Adipocyte (in vitro differentiated cells): ENCODE measurements at regions not wholly inside any gene's neighbourhood (a gene's known extent, or its start where the extent isn't known, plus 50 kb on each side); places are given as distances from the start of the nearest gene placed in this dataset.
A peak's percentile ranks its signal among the peaks of the same experiment; 100 is the strongest.
"Not testable (repeated sequence)": the region's sequence is repeated elsewhere in the genome, so short reads cannot be mapped to it uniquely, and the experiment has no call there.

ENCODE experiments used
- DNase-seq: peaks from one replicate; pipeline ENCODE4 v3.0.0-alpha.2; 2015; ENCODE audit warnings: low read depth
- H3K27me3 ChIP-seq: replicated peaks from 2 replicates; pipeline ENCODE4 v1.7.0; 2013; ENCODE audit warnings: mild to moderate bottlenecking, low read length, moderate library complexity; ENCODE audit not compliant: control insufficient read depth, insufficient read depth
- H3K36me3 ChIP-seq: 2 replicates; pipeline ENCODE4 v1.7.0; 2013; ENCODE audit warnings: low read length, mild to moderate bottlenecking, moderate library complexity; ENCODE audit not compliant: control insufficient read depth, insufficient read depth, severe bottlenecking
- H3K4me1 ChIP-seq: 2 replicates; pipeline ENCODE4 v1.7.0; 2013; ENCODE audit warnings: mild to moderate bottlenecking, low read length, moderate library complexity; ENCODE audit not compliant: control insufficient read depth, insufficient read depth
- H3K4me3 ChIP-seq: 2 replicates; pipeline ENCODE4 v1.7.0; 2013; ENCODE audit warnings: mild to moderate bottlenecking, low read length, moderate library complexity
- H3K9ac ChIP-seq: 2 replicates; pipeline ENCODE4 v1.7.0; 2013; ENCODE audit warnings: mild to moderate bottlenecking, low read length, moderate library complexity
- H3K9me3 ChIP-seq: 2 replicates; pipeline ENCODE4 v1.7.0; 2013; ENCODE audit warnings: mild to moderate bottlenecking, low read length, moderate library complexity; ENCODE audit not compliant: control insufficient read depth

DNA sequence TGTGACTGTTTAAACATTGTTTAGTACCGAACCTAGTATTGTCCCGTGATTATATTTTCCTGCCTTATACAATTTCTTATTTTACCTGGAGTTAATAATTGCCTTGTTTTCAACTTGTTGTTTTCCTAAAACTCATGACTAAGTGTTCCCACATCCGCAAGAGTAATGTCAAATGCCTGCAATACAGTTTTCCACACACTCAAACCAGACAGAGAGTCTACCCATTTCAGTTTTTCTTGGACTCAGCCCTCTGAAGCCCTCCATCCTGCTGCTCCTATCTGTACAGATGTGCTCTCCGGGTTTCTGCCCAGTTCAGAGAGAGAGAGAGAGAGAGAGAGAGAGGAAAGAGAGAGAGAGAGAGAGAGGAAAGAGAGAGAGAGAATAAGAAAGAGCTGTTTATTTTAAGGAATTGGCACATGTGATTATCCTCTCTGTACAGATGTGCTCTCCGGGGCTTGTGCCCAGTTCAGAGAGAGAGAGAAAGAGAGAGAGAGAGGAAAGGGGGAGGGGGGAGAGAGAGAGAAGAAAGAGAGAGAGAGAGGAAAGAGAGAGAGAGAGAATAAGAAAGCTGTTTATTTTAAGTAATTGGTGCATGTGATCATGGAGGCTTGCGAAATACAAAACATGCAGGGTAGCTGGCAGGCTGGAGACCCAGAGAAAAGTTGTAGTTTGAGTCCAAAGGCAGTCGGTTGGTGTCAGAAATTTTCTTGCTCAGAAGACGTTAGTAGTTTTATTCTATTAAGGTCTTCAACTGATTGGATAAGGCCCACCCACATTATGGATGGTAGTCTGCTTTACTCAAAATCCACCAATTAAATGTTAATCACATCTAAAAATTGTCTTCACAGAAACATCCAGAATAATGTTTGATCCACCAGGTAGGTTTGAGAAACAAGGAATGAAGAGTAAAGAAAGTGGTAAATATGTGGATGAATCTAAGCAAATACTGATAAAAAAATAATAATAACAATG lies 104.1 kb upstream of the GOLGA8J start:
- H3K27me3 ChIP-seq = peaks cover 2% of the 10 kb centered on the region
- H3K9ac ChIP-seq = no peak overlapping the region
- DNase-seq = peak; percentile 61
- no peaks in the 10 kb centered on the region for H3K36me3 ChIP-seq
- peaks cover 11% of the 10 kb centered on the region for H3K4me1 ChIP-seq
- peak overlapping the region; percentile 23 for H3K4me3 ChIP-seq
- H3K9me3 ChIP-seq = peaks cover 7% of the 10 kb centered on the region

DNA sequence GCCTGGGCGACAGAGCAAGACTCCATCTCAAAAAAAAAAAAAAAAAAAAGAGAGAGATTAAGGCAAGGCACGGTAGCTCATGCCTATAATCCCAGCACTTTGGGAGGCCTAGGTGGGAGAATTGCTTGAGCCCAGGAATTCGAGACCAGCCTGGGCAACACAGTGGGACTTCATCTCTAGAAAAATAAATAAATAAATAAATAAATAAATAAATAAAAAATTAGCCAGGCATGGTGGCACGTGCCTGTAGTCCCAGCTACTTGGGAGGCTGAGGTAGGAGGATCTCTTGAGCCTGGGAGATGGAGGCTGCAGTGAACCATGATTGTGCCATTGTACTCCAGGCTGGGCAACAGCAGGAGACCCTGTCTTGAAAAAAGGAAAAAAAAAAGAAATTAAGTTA lies 108.7 kb upstream of the GOLGA8J start:
- H3K27me3 ChIP-seq = peaks cover 36% of the 10 kb centered on the region
- H3K9me3 ChIP-seq = peaks cover 18% of the 10 kb centered on the region
- not testable (repeated sequence) for DNase-seq, H3K36me3 ChIP-seq, H3K9ac ChIP-seq, H3K4me3 ChIP-seq
- H3K4me1 ChIP-seq = peaks cover 11% of the 10 kb centered on the region

GRCh38 chr15:29972051-29972450 lies 110.7 kb upstream of the GOLGA8J start:
- Histone ChIP-seq H3K4me1 (no peaks in the 10 kb centered on the region), H3K4me3 (no peak overlapping the region), H3K9me3 (peaks cover 18% of the 10 kb centered on the region), H3K27me3 (peaks cover 49% of the 10 kb centered on the region), H3K9ac (no peak overlapping the region), H3K36me3 (no peaks in the 10 kb centered on the region)
- DNase-seq = no peak

GRCh38 chr15:29970402-29970695 lies 112.4 kb upstream of the GOLGA8J start:
- peak; percentile 7 for DNase-seq
- H3K36me3 ChIP-seq = no peaks in the 10 kb centered on the region
- peaks cover 18% of the 10 kb centered on the region for H3K9me3 ChIP-seq
- no peak overlapping the region for H3K4me3 ChIP-seq
- H3K9ac ChIP-seq = no peak overlapping the region
- peaks cover 56% of the 10 kb centered on the region for H3K27me3 ChIP-seq
- H3K4me1 ChIP-seq = no peaks in the 10 kb centered on the region

GRCh38 chr15:29969562-29970401 lies 113.0 kb upstream of the GOLGA8J start:
- H3K9me3 ChIP-seq = peaks cover 16% of the 10 kb centered on the region
- no peaks in the 10 kb centered on the region for H3K36me3 ChIP-seq
- no peaks in the 10 kb centered on the region for H3K4me1 ChIP-seq
- H3K27me3 ChIP-seq = peaks cover 58% of the 10 kb centered on the region
- no peak for DNase-seq
- no peak overlapping the region for H3K9ac ChIP-seq
- no peak overlapping the region for H3K4me3 ChIP-seq

DNA sequence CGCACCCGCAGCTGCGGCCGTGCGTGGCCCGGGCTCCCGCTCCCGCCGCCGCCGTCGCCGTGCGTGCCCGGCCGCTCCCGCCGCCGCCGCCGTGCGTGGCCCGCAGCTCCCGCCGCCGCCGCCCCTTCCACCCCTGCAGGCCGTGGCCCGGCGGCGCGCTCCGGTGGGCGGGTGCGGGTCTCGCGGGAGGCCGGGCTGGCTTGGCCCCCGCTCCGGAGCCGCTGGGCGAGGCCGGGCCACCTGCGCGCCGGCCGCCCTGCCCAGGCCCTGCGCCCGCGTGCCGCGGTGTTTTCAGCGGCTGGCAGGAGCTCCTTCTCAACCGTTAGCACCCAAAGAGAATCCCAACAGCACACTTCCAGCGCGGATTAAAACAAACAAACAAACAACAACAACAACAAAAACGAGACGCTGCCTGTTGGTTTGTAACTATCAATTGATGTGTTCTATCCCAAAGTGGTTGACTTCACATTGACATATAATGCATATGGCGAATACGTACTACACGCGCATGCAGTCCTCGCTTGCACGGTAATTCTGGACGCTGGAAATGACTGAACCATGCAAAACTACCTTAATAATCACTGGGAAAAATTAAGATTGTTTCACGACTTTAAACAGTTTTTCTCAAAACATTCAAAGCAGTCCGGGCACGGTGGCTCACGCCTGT lies 113.7 kb upstream of the GOLGA8J start:
- no peak overlapping the region for H3K4me3 ChIP-seq
- H3K36me3 ChIP-seq = no peaks in the 10 kb centered on the region
- no peaks in the 10 kb centered on the region for H3K4me1 ChIP-seq
- peaks cover 66% of the 10 kb centered on the region for H3K27me3 ChIP-seq
- H3K9me3 ChIP-seq = peaks cover 11% of the 10 kb centered on the region
- no peak for DNase-seq
- H3K9ac ChIP-seq = no peak overlapping the region

GRCh38 chr15:29968099-29968894 lies 114.5 kb upstream of the GOLGA8J start:
- no peak overlapping the region for H3K4me3 ChIP-seq
- peak; percentile 43 for DNase-seq
- peaks cover 11% of the 10 kb centered on the region for H3K9me3 ChIP-seq
- H3K36me3 ChIP-seq = no peaks in the 10 kb centered on the region
- peaks cover 69% of the 10 kb centered on the region for H3K27me3 ChIP-seq
- H3K9ac ChIP-seq = no peak overlapping the region
- no peaks in the 10 kb centered on the region for H3K4me1 ChIP-seq

GRCh38 chr15:29962407-29962806 lies 120.3 kb upstream of the GOLGA8J start:
- H3K36me3 ChIP-seq = no peaks in the 10 kb centered on the region
- no peaks in the 10 kb centered on the region for H3K9me3 ChIP-seq
- no peak for DNase-seq
- no peak overlapping the region for H3K9ac ChIP-seq
- no peaks in the 10 kb centered on the region for H3K4me1 ChIP-seq
- H3K27me3 ChIP-seq = peaks cover 53% of the 10 kb centered on the region
- H3K4me3 ChIP-seq = no peak overlapping the region

DNA sequence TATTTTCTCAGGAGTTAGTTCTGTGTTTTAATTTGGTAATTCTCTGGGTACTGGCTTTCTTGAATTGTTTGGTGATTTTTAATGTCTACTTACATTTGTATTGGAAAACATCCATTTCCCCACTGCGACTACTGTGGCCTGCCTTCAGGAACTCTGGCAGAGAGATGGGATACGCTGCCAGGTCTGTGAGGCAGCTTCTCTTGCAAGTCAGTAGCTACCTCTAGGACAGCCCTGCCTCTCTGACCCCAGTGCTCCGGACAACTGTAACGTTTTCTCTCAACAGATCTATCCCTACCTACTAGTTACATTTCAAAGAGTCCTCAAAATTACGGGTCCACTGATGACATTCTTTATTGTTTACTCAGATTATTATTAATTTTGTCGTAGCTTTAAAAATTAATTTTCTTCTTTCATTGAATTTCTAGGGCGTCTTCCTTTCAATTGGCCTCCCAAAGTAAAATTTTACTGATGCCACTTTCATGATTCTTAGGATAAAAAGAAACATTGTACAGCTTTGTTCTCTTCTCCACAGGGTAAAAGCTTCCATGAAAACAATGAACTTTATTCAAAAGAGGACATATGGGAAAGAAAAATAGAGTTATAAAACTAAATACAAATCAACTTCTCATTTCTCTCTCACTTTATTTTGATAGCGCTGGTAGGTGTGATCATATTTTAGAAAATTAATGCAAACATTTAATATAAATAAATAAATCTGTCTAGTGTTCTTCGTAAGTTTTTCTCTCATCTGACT lies 123.2 kb upstream of the GOLGA8J start:
- H3K9ac ChIP-seq = no peak overlapping the region
- H3K4me3 ChIP-seq = no peak overlapping the region
- no peaks in the 10 kb centered on the region for H3K4me1 ChIP-seq
- DNase-seq = no peak
- no peaks in the 10 kb centered on the region for H3K36me3 ChIP-seq
- peaks cover 41% of the 10 kb centered on the region for H3K27me3 ChIP-seq
- H3K9me3 ChIP-seq = no peaks in the 10 kb centered on the region

GRCh38 chr15:29952225-29952624 lies 130.0 kb upstream of the TJP1 start:
- Histone ChIP-seq H3K9me3 (no peaks in the 10 kb centered on the region), H3K4me3 (no peak overlapping the region), H3K9ac (no peak overlapping the region), H3K27me3 (peaks cover 21% of the 10 kb centered on the region), H3K36me3 (no peaks in the 10 kb centered on the region), H3K4me1 (no peaks in the 10 kb centered on the region)
- DNase-seq = no peak
